Astrocyte (in vitro differentiated cells and primary cell): ENCODE measurements at regions not wholly inside any gene's neighbourhood (a gene's known extent, or its start where the extent isn't known, plus 50 kb on each side); places are given as distances from the start of the nearest gene placed in this dataset.
"Not testable (repeated sequence)": the region's sequence is repeated elsewhere in the genome, so short reads cannot be mapped to it uniquely, and the experiment has no call there.

Source experiments
- DNase-seq: peaks from one replicate; pipeline ENCODE4 v3.0.0-alpha.2; 2010; ENCODE audit warnings: low read depth
- FAIRE-seq: peaks from 2 replicates; lab custom pipeline; 2011; peaks lifted over from hg19 to GRCh38; lab: Jason Lieb, UNC
- H2AFZ ChIP-seq: 2 replicates; pipeline ENCODE4 v1.6.0; 2012; ENCODE audit warnings: low read depth, low read length, inconsistent platforms
- H3K27ac ChIP-seq: 2 replicates; pipeline ENCODE4 v1.5.1; 2011; ENCODE audit warnings: low read depth, low read length, inconsistent platforms
- H3K27me3 ChIP-seq: 2 replicates; pipeline ENCODE4 v1.6.0; 2011; ENCODE audit warnings: low read length, inconsistent platforms; ENCODE audit not compliant: insufficient read depth
- H3K36me3 ChIP-seq: 2 replicates; pipeline ENCODE4 v1.5.1; 2011; ENCODE audit warnings: low read length, inconsistent platforms; ENCODE audit not compliant: insufficient read depth
- H3K4me1 ChIP-seq: 2 replicates; pipeline ENCODE4 v1.5.1; 2011; ENCODE audit warnings: low read length, inconsistent platforms; ENCODE audit not compliant: insufficient read depth
- H3K4me2 ChIP-seq: 2 replicates; pipeline ENCODE4 v1.6.0; 2012; ENCODE audit warnings: low read length, inconsistent platforms
- H3K4me3 ChIP-seq: 2 replicates; pipeline ENCODE4 v1.5.1; 2011; ENCODE audit warnings: low read depth, mild to moderate bottlenecking, low read length, inconsistent platforms; ENCODE audit not compliant: insufficient read depth
- H3K79me2 ChIP-seq: 2 replicates; pipeline ENCODE4 v1.6.0; 2012; ENCODE audit warnings: mild to moderate bottlenecking, low read length, inconsistent platforms; ENCODE audit not compliant: insufficient read depth
- H3K9ac ChIP-seq: 2 replicates; pipeline ENCODE4 v1.6.0; 2012; ENCODE audit warnings: mild to moderate bottlenecking, low read length, inconsistent platforms
- H3K9me3 ChIP-seq: 2 replicates; pipeline ENCODE4 v1.5.1; 2012; ENCODE audit warnings: low read depth, mild to moderate bottlenecking, low read length, inconsistent platforms; ENCODE audit not compliant: insufficient read depth
- H4K20me1 ChIP-seq: 2 replicates; pipeline ENCODE4 v1.6.0; 2012; ENCODE audit warnings: low read length, inconsistent platforms; ENCODE audit not compliant: insufficient read depth
- H3K27ac Mint-ChIP-seq: one replicate; pipeline ENCODE4 v1.8.0; 2021; ENCODE audit warnings: mild to moderate bottlenecking, mixed read lengths; ENCODE audit not compliant: unreplicated experiment
- H3K27me3 Mint-ChIP-seq: one replicate; pipeline ENCODE4 v1.8.0; 2021; ENCODE audit warnings: low read depth, mixed read lengths; ENCODE audit not compliant: unreplicated experiment
- H3K36me3 Mint-ChIP-seq: one replicate; pipeline ENCODE4 v1.8.0; 2021; ENCODE audit warnings: low read depth, mixed read lengths; ENCODE audit not compliant: unreplicated experiment
- H3K4me1 Mint-ChIP-seq: one replicate; pipeline ENCODE4 v1.8.0; 2021; ENCODE audit warnings: low read depth, mixed read lengths; ENCODE audit not compliant: unreplicated experiment
- H3K4me3 Mint-ChIP-seq: one replicate; pipeline ENCODE4 v1.8.0; 2021; ENCODE audit warnings: mild to moderate bottlenecking, moderate library complexity, mixed read lengths; ENCODE audit not compliant: unreplicated experiment
- H3K9me3 Mint-ChIP-seq: one replicate; pipeline ENCODE4 v1.8.0; 2021; ENCODE audit warnings: mild to moderate bottlenecking, mixed read lengths; ENCODE audit not compliant: unreplicated experiment

GRCh38 chrX:92873359-92874055 is 799.9 kb downstream of the NAP1L3 start:
- not testable (repeated sequence) for H3K4me3 Mint-ChIP-seq, H3K9me3 Mint-ChIP-seq, H3K4me1 Mint-ChIP-seq, FAIRE-seq, H3K4me3 ChIP-seq, DNase-seq, H4K20me1 ChIP-seq, H3K9me3 ChIP-seq, H3K79me2 ChIP-seq, H3K36me3 ChIP-seq, H3K4me1 ChIP-seq, H3K27ac Mint-ChIP-seq, H3K27me3 Mint-ChIP-seq, H3K4me2 ChIP-seq, H2AFZ ChIP-seq, H3K36me3 Mint-ChIP-seq, H3K9ac ChIP-seq, H3K27ac ChIP-seq, H3K27me3 ChIP-seq

- FAIRE-seq, H3K4me3 Mint-ChIP-seq, H3K79me2 ChIP-seq, H3K9me3 ChIP-seq, H3K4me1 ChIP-seq, DNase-seq, H3K9me3 Mint-ChIP-seq, H3K36me3 ChIP-seq, H3K27me3 ChIP-seq, H3K9ac ChIP-seq, H3K4me3 ChIP-seq, H3K4me2 ChIP-seq, H3K27ac Mint-ChIP-seq, H3K27ac ChIP-seq, H4K20me1 ChIP-seq, H2AFZ ChIP-seq, H3K4me1 Mint-ChIP-seq, H3K36me3 Mint-ChIP-seq, H3K27me3 Mint-ChIP-seq: not testable (repeated sequence)
These were observed 823.4 kb downstream of the NAP1L3 start for GRCh38 chrX:92849998-92850397.

- H3K9me3 ChIP-seq, H3K4me1 Mint-ChIP-seq, H3K27ac ChIP-seq, H3K4me3 Mint-ChIP-seq, H4K20me1 ChIP-seq, H2AFZ ChIP-seq, H3K27ac Mint-ChIP-seq, H3K4me2 ChIP-seq, H3K4me1 ChIP-seq, H3K4me3 ChIP-seq, H3K36me3 Mint-ChIP-seq, H3K9me3 Mint-ChIP-seq, H3K27me3 Mint-ChIP-seq, H3K36me3 ChIP-seq, H3K79me2 ChIP-seq, H3K27me3 ChIP-seq, DNase-seq, H3K9ac ChIP-seq: not testable (repeated sequence)
- peak; percentile 82 for FAIRE-seq
These were observed 829.5 kb downstream of the NAP1L3 start for GRCh38 chrX:92843920-92844319.

- H3K79me2 ChIP-seq, FAIRE-seq, H3K4me3 Mint-ChIP-seq, H4K20me1 ChIP-seq, H2AFZ ChIP-seq, H3K4me3 ChIP-seq, H3K9ac ChIP-seq, H3K27ac ChIP-seq, H3K4me2 ChIP-seq, H3K9me3 ChIP-seq, H3K36me3 ChIP-seq, H3K36me3 Mint-ChIP-seq, H3K27me3 ChIP-seq, H3K27me3 Mint-ChIP-seq, H3K27ac Mint-ChIP-seq, H3K4me1 Mint-ChIP-seq, DNase-seq, H3K4me1 ChIP-seq, H3K9me3 Mint-ChIP-seq: not testable (repeated sequence)
These were observed 840.6 kb downstream of the NAP1L3 start for GRCh38 chrX:92832750-92833149.

- H3K9me3 ChIP-seq, H3K4me1 Mint-ChIP-seq, H3K4me1 ChIP-seq, H3K27me3 ChIP-seq, H3K79me2 ChIP-seq, H3K36me3 ChIP-seq, H3K27ac ChIP-seq, H3K4me3 ChIP-seq, H3K27ac Mint-ChIP-seq, H3K9me3 Mint-ChIP-seq, H3K9ac ChIP-seq, H3K4me3 Mint-ChIP-seq, H2AFZ ChIP-seq, H3K4me2 ChIP-seq, H3K36me3 Mint-ChIP-seq, FAIRE-seq, H3K27me3 Mint-ChIP-seq, DNase-seq, H4K20me1 ChIP-seq: not testable (repeated sequence)
These were observed 843.3 kb downstream of the NAP1L3 start for GRCh38 chrX:92830083-92830482.

- not testable (repeated sequence) for H3K79me2 ChIP-seq, H3K27me3 ChIP-seq, DNase-seq, H3K4me1 ChIP-seq, H3K9ac ChIP-seq, H3K27ac Mint-ChIP-seq, H3K27me3 Mint-ChIP-seq, H3K4me1 Mint-ChIP-seq, H3K4me3 Mint-ChIP-seq, FAIRE-seq, H3K4me3 ChIP-seq, H2AFZ ChIP-seq, H3K9me3 Mint-ChIP-seq, H3K4me2 ChIP-seq, H3K36me3 ChIP-seq, H3K36me3 Mint-ChIP-seq, H4K20me1 ChIP-seq, H3K27ac ChIP-seq, H3K9me3 ChIP-seq
These were observed 851.7 kb downstream of the NAP1L3 start for GRCh38 chrX:92821580-92822152.
